ENCODE measurements at regions not wholly inside any gene's neighbourhood (a gene's known extent, or its start where the extent isn't known, plus 50 kb on each side); places are given as distances from the start of the nearest gene placed in this dataset.

DNA sequence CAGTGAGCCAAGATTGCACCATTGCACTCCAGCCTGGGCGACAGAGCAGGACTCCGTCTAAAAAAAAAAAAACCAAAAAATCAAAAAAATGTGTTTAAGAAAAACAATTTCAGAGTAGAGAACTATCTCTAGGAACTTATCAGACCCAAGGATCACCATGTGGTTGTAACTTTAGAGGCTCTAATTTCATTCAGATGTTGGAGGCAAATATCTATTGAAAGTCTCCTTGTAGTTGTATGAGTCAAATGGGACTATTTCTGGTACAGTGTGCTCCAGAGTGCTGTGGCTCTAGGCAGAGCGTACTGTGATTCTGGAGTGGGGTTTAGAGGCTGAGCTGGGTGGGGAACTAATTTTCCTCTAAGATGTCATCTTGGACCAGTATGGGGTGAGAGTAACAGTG, 398.7 kb downstream of the SHQ1 start:
- no peak for DNase-seq

- no peak for DNase-seq
Measured at GRCh38 chr3:72448858-72449257, 399.4 kb downstream of the SHQ1 start.

GRCh38 chr3:72448375-72448823, 399.8 kb downstream of the SHQ1 start:
- DNase-seq: no peak

DNA sequence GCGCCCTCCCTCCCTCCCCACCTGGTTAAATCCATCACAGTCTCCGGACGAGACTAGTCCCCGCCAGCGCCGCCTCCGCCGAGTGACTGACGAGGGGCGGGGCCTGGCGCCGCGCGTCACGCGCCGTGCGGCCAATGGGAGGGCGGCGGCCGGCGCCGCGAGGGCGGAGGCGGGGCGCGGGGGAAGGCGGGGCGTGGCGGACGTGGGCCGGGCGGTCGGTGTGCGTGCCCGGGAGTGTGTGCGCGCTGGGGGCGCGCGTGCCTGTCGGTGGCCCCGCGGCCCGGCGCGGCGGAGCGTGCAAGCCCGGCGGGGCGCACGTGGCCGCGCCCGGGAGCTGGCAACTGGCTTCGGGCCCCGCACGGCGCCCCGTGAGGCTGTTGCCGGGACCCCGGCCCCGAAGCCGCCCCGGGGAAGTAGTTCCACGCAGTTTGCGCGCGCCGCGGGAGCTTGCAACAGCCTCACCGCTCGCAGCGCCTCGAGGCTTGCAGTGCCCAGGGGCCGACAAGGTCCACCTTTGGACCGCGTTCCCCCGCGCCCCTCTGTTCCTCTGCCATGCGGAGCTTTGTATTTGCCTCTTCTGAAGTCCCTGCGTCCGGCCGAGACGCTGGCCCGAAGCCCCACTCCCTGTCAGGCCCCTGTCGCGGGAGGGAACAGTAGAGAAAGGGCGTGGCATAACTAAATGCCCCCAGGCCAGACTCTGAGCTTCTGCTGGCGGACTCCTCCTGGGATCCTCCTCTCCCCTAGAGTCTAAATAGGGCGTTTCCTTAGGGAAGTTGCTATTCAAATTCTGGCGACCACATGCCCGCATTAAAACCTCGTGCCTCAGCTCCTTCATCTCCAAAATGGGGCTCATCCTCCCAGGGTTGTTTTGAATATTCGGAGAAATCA, 400.9 kb downstream of the SHQ1 start:
- peak; percentile 92 to 96 for DNase-seq

DNA sequence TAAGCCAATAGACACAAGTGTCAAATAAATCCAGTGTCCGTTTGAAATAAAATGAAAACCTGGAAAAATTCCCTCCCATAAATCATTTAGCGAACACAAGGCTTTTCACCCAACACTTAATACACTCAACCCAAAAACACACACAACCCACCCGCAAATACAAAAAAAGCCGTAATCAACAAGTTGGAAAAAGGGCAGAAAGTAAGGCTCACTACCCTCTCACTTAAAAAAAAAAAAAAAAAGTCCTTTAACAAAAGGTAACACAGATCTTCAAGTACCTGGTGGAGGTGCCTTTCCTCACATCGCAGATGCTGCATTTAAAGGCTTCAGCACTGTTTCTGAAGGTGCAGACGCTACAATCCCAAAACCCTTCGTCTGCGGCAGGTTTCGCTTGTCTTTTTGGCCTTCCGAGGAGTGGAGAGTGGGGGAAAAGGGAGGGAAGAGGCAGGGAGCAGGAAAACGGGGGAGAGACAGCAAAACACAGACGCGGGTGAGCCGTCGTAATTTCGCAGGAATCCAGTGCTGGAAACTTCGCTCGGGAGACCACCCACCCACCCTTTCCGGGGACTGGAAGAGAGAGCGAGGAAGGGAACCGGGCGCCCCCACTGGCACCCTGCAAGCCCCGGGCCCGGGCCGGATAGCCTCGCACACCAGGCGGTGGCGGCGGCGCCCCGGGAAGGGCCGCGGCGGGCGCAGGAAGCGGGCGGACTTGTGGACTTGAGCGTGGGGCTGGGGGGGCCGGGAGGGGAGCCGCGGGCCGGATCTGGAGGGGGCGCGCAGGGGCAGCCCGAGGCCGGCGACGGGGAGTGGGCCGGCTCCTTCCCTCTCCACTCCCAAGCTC, 401.8 kb downstream of the SHQ1 start, which contains the start of gene RYBP:
RYBP (minus strand) TSS at position 404 of the 841 bp plus-strand sequence.
- DNase-seq: peak in 1 of 2 experiments; percentile 70

DNA sequence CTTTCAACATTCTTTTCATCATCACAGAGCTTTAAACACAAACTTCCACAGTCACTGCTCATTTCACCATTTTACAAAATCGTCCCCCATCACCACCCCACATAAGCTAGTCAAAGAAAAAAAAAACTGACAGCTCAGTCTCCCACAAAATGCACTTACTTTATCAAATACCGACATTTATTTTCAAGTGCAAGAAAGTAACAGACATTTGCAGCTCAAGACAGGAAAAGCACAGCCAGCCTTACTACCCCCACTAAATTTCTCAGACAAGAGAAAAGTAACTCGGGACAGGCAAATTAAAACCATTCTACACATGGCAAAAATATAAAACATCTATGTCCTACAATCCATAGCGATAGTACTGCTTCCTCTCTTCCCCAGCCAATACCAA, 402.4 kb downstream of the SHQ1 start:
- no peak for DNase-seq

DNA sequence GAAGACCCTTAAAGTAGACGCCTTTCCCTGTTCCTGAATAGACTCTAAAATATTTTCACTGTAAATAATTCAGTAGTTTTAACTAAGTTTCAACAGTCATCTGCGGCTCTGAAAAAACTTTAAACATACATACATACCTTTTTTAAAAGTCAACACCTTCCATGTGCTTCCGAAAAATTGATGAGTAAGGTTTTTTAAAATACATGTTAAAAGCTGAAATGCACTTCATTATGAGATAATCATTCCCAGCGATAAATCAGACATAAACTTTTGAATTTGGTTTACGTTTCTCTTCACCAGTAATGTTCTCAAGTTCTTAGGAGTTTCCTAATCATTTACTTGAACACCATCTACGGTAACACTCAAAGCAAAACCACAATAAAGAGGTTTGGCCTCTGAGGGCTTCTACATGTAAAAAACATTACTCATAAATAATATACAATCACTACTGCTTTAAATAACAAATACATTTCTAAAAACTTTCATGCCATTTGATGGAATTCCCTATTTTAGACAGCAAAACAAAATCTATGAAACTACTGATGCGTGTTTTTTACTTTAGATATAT, 403.5 kb downstream of the SHQ1 start:
- DNase-seq: no peak

DNA sequence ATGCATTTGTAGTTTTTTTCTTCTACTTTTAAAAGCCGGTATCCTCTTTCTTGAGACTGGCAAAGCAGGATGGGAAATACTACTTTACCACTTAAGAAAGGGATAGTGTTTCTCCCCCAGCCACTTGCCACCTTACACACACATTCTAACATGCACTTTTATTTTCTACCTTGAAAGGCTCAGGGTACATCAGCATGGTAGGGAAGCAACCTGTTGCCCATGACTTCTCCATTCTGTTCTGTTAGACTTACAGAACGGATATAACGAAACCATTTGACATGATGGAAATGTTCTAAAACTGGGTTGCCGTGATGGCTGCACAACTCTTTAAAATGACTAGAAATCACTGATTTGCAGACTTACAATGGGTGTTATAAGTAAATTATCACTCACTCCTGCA, 405.5 kb downstream of the SHQ1 start:
- no peak for DNase-seq

- no peak for DNase-seq
Measured at GRCh38 chr3:72441284-72441994, 406.8 kb downstream of the SHQ1 start.

DNA sequence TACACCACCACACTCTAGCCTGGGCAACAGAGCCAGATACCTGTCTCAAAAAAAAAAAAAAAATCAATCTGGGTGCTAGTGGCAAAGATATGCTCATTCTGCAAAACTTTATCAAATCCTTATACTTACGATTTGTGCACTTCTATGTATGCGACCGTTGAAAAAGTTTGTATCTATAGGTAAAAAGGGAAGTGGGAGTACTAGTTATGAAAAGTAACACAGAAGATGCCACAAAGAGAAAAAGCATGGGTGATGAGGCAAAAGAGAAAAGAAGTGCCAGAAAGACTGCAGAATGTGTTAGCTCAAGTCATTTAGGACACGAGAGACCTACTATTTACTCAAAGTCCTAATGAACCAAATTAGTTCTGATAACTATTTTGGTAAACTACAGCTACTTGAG, 407.8 kb downstream of the SHQ1 start:
- no peak for DNase-seq

- no peak for DNase-seq
Measured at GRCh38 chr3:72439321-72440183, 408.7 kb downstream of the SHQ1 start.

GRCh38 chr3:72437661-72438406, 410.4 kb downstream of the SHQ1 start:
- DNase-seq: no peak

DNA sequence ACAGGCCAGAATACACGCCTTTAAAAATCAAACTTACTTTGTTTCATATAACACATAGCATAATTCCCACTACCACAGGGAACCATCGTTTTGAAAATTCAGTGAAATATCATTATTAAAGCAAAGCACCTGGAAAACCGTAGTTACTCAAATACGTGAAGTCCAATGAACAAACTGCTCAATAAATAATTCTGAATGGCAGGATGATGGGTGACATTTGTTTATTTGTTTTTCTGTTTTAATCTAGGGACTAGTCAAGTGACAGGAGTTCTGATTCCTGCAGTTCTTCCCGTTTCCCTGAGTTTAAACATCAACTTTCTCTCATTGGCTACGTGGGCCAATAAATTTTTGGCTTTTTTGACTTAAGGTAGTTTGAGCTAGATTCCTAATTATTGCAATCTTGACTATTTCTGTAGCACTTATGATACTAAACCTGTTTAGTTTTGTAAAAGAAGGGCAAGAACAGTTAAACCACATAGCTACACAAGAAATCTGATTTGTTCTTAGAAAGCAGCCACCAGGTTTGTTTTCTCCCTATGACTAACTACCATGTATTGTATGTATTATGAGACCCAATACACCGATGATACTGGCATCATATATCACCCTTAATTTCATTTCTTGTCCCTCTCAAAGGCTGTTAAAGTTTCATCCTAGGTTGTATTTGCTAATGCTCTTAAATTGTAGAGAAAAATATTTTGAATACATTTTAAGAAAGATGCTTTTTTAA, 411.2 kb downstream of the SHQ1 start:
- DNase-seq: no peak

GRCh38 chr3:72434296-72434695, 413.9 kb downstream of the SHQ1 start:
- DNase-seq: no peak

DNA sequence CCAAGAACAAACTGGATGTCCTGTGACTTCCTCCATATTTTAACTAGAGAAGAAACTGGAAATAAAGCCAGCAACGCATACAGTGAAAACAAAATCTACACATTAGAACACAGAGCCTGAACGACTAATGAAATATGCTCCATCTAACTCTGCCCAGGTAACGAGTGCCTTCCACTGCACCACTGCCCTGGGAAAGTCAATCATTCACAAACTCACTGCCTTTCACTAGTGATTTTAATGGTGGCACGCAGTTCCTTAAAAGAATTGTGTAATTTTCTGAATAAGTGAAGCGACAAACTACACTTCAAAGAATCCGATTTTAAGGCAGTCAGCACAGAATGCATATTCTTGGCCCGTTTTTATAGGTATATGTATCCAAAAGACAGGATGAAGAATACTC, 416.0 kb downstream of the SHQ1 start:
- DNase-seq: no peak

GRCh38 chr3:72429589-72430353, 418.5 kb downstream of the SHQ1 start:
- no peak for DNase-seq

GRCh38 chr3:72428803-72429202, 419.4 kb downstream of the SHQ1 start:
- no peak for DNase-seq

- DNase-seq: no peak
Measured at GRCh38 chr3:72427624-72428023, 420.6 kb downstream of the SHQ1 start.

- no peak for DNase-seq
Measured at GRCh38 chr3:72426618-72427397, 421.4 kb downstream of the SHQ1 start.

Measured in activated T-cell treated with anti-CD3 and anti-CD28 coated beads, Interleukin-2, amount 50 U/mL, for 48 hours (primary cell).